ENCODE measurements at regions not wholly inside any gene's neighbourhood (a gene's known extent, or its start where the extent isn't known, plus 50 kb on each side); places are given as distances from the start of the nearest gene placed in this dataset.

DNA sequence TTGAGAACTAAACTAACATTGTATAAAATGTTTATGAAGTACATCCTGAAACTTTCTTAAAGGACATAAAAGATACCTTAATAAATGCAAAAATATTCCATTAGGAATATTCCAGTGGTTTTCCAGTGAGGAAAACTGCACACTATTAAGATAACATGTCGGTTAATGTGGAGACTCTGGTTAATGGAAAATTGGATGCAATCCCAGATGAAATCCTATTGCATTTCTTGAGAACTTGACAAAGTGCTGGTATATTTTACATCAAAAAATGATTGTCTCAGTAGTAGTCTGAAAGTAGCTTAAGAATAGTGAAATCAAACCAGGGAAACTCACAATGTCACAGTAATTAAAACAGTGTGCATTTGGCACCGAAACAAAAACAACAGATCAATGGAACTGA, 202.5 kb upstream of the MON1B start:
- TF ChIP-seq POLR2A (IDR thresholded peaks at IDR 0.05) = no peak
- TF ChIP-seq, protein P1, sequence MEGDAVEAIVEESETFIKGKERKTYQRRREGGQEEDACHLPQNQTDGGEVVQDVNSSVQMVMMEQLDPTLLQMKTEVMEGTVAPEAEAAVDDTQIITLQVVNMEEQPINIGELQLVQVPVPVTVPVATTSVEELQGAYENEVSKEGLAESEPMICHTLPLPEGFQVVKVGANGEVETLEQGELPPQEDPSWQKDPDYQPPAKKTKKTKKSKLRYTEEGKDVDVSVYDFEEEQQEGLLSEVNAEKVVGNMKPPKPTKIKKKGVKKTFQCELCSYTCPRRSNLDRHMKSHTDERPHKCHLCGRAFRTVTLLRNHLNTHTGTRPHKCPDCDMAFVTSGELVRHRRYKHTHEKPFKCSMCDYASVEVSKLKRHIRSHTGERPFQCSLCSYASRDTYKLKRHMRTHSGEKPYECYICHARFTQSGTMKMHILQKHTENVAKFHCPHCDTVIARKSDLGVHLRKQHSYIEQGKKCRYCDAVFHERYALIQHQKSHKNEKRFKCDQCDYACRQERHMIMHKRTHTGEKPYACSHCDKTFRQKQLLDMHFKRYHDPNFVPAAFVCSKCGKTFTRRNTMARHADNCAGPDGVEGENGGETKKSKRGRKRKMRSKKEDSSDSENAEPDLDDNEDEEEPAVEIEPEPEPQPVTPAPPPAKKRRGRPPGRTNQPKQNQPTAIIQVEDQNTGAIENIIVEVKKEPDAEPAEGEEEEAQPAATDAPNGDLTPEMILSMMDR (IDR thresholded peaks at IDR 0.05) = no peak
